ENCODE measurements at regions not wholly inside any gene's neighbourhood (a gene's known extent, or its start where the extent isn't known, plus 50 kb on each side); places are given as distances from the start of the nearest gene placed in this dataset.

- TF ChIP-seq CTCF (IDR thresholded peaks at IDR 0.05) (no peak), ZFX (IDR thresholded peaks at IDR 0.05; ENCODE audit: borderline replicate concordance) (no peak)
These were observed 894.0 kb downstream of the DCDC2C start for GRCh38 chr2:4597400-4597799.

GRCh38 chr2:4604767-4605166, 901.4 kb downstream of the DCDC2C start:
- H3K27ac ChIP-seq: no peak overlapping the region
- no peak for TF ChIP-seq CTCF (IDR thresholded peaks at IDR 0.05)

More at GRCh38 chr2:4597400-4597799, 894.0 kb downstream of the DCDC2C start:
- H3K27ac ChIP-seq: no peak overlapping the region

GRCh38 chr2:4618141-4618540, 914.8 kb downstream of the DCDC2C start:
- TF ChIP-seq CTCF (IDR thresholded peaks at IDR 0.05) (no peak), ZFX (IDR thresholded peaks at IDR 0.05; ENCODE audit: borderline replicate concordance) (no peak)
- H3K27ac ChIP-seq: no peak overlapping the region

GRCh38 chr2:4618630-4619228, 915.4 kb downstream of the DCDC2C start:
- H3K27ac ChIP-seq: no peak overlapping the region
- TF ChIP-seq CTCF (IDR thresholded peaks at IDR 0.05) (no peak), ZFX (IDR thresholded peaks at IDR 0.05; ENCODE audit: borderline replicate concordance) (no peak)

- H3K27ac ChIP-seq: no peak overlapping the region
- TF ChIP-seq ZFX (IDR thresholded peaks at IDR 0.05; ENCODE audit: borderline replicate concordance): no peak
- no peak for TF ChIP-seq CTCF (IDR thresholded peaks at IDR 0.05)
These were observed 925.7 kb downstream of the DCDC2C start for GRCh38 chr2:4628998-4629501.

- TF ChIP-seq ZFX (IDR thresholded peaks at IDR 0.05; ENCODE audit: borderline replicate concordance) (no peak), CTCF (IDR thresholded peaks at IDR 0.05) (no peak)
- no peak overlapping the region for H3K27ac ChIP-seq
These were observed 931.9 kb downstream of the DCDC2C start for GRCh38 chr2:4635289-4635688.

GRCh38 chr2:4653991-4654390, 950.6 kb downstream of the DCDC2C start:
- no peak overlapping the region for H3K27ac ChIP-seq
- TF ChIP-seq CTCF (IDR thresholded peaks at IDR 0.05): no peak
- no peak for TF ChIP-seq ZFX (IDR thresholded peaks at IDR 0.05; ENCODE audit: borderline replicate concordance)
